ENCODE measurements at regions not wholly inside any gene's neighbourhood (a gene's known extent, or its start where the extent isn't known, plus 50 kb on each side); places are given as distances from the start of the nearest gene placed in this dataset.

GRCh38 chr18:28594034-28594433, 417.1 kb upstream of the CDH2 start:
- Histone ChIP-seq H3K4me3 (replicated peaks; ENCODE audit: insufficient read depth, low read length) (no peak overlapping the region), H3K27ac (replicated peaks) (no peak overlapping the region), H3K27me3 (ENCODE audit: insufficient read depth, poor library complexity, severe bottlenecking) (no peaks in the 10 kb centered on the region)
- DNase-seq (ENCODE audit: low read depth in 1 of 2, low spot score in 1 of 2) = no peak
- TF ChIP-seq POLR2AphosphoS5 (IDR thresholded peaks at IDR 0.05; ENCODE audit: low read depth) (no peak), CTCF (IDR thresholded peaks at IDR 0.05; ENCODE audit: insufficient read depth, low read length) (no peak), REST (IDR thresholded peaks at IDR 0.05; ENCODE audit: insufficient replicate concordance, low read depth) (no peak), GABPA (IDR thresholded peaks at IDR 0.05; ENCODE audit: low read depth) (no peak), SPI1 (IDR thresholded peaks at IDR 0.05; ENCODE audit: borderline replicate concordance, low read depth) (no peak)

GRCh38 chr18:28588884-28589549, 412.1 kb upstream of the CDH2 start:
- DNase-seq (ENCODE audit: low read depth in 1 of 2, low spot score in 1 of 2) = no peak
- TF ChIP-seq GABPA (IDR thresholded peaks at IDR 0.05; ENCODE audit: low read depth) (no peak), POLR2AphosphoS5 (IDR thresholded peaks at IDR 0.05; ENCODE audit: low read depth) (no peak), CTCF (IDR thresholded peaks at IDR 0.05; ENCODE audit: insufficient read depth, low read length) (no peak), SPI1 (IDR thresholded peaks at IDR 0.05; ENCODE audit: borderline replicate concordance, low read depth) (no peak), REST (IDR thresholded peaks at IDR 0.05; ENCODE audit: insufficient replicate concordance, low read depth) (no peak)

GRCh38 chr18:28584731-28585130, 407.8 kb upstream of the CDH2 start:
- Histone ChIP-seq H3K27ac (replicated peaks) (no peak overlapping the region), H3K4me3 (replicated peaks; ENCODE audit: insufficient read depth, low read length) (no peak overlapping the region), H3K27me3 (ENCODE audit: insufficient read depth, poor library complexity, severe bottlenecking) (no peaks in the 10 kb centered on the region)
- no peak for DNase-seq (ENCODE audit: low read depth in 1 of 2, low spot score in 1 of 2)
- TF ChIP-seq REST (IDR thresholded peaks at IDR 0.05; ENCODE audit: insufficient replicate concordance, low read depth) = no peak
- TF ChIP-seq GABPA (IDR thresholded peaks at IDR 0.05; ENCODE audit: low read depth) = no peak
- no peak for TF ChIP-seq CTCF (IDR thresholded peaks at IDR 0.05; ENCODE audit: insufficient read depth, low read length)
- TF ChIP-seq SPI1 (IDR thresholded peaks at IDR 0.05; ENCODE audit: borderline replicate concordance, low read depth) = no peak
- no peak for TF ChIP-seq POLR2AphosphoS5 (IDR thresholded peaks at IDR 0.05; ENCODE audit: low read depth)

More at GRCh38 chr18:28588884-28589549, 412.1 kb upstream of the CDH2 start:
- Histone ChIP-seq H3K4me3 (replicated peaks; ENCODE audit: insufficient read depth, low read length) (no peak overlapping the region), H3K27me3 (ENCODE audit: insufficient read depth, poor library complexity, severe bottlenecking) (no peaks in the 10 kb centered on the region), H3K27ac (replicated peaks) (no peak overlapping the region)
